ENCODE measurements at regions not wholly inside any gene's neighbourhood (a gene's known extent, or its start where the extent isn't known, plus 50 kb on each side); places are given as distances from the start of the nearest gene placed in this dataset.
"Not testable (repeated sequence)": the region's sequence is repeated elsewhere in the genome, so short reads cannot be mapped to it uniquely, and the experiment has no call there.

GRCh38 chr7:156017431-156017830 is 205.2 kb upstream of the SHH start:
- no peak overlapping the region for H3K27ac ChIP-seq
- POLR2A ChIA-PET (ENCODE audit: low non-redundant PET): no interaction called here
- no peak for DNase-seq (ENCODE audit: low spot score)
- no peak for TF ChIP-seq CTCF (conservative IDR thresholded peaks at IDR 0.05; ENCODE audit: low read depth)
- CTCF ChIA-PET: interaction anchor here (0.7 kb wide), 1 partner anchor 134 kb away, joined by 4 read pairs; no protein-coding TSS in a partner anchor

- H3K27ac ChIP-seq: no peak overlapping the region
- TF ChIP-seq CTCF (conservative IDR thresholded peaks at IDR 0.05; ENCODE audit: low read depth): no peak
- ChIA-PET CTCF (interaction anchor here (0.5 kb wide), 1 partner anchor 60 kb away, joined by 3 read pairs; no protein-coding TSS in a partner anchor), POLR2A (ENCODE audit: low non-redundant PET) (no interaction called here)
- no peak for DNase-seq (ENCODE audit: low spot score)
Observed at GRCh38 chr7:156015237-156016020, 203.2 kb upstream of the SHH start.

GRCh38 chr7:156014808-156015207 is 202.5 kb upstream of the SHH start:
- no peak for TF ChIP-seq CTCF (conservative IDR thresholded peaks at IDR 0.05; ENCODE audit: low read depth)
- POLR2A ChIA-PET (ENCODE audit: low non-redundant PET): no interaction called here
- CTCF ChIA-PET: interaction anchor here (0.5 to 0.6 kb wide), 2 partner anchors 60 to 142 kb away, joined by 3 read pairs; no protein-coding TSS in a partner anchor
- no peak overlapping the region for H3K27ac ChIP-seq
- no peak for DNase-seq (ENCODE audit: low spot score)

- POLR2A ChIA-PET (ENCODE audit: low non-redundant PET): no interaction called here
- no peak for DNase-seq (ENCODE audit: low spot score)
- CTCF ChIA-PET: interaction anchor here (0.6 kb wide), 1 partner anchor 143 kb away, joined by 3 read pairs; no protein-coding TSS in a partner anchor
- no peak overlapping the region for H3K27ac ChIP-seq
- TF ChIP-seq CTCF (conservative IDR thresholded peaks at IDR 0.05; ENCODE audit: low read depth): no peak
Observed at GRCh38 chr7:156014201-156014600, 201.9 kb upstream of the SHH start.

GRCh38 chr7:156012412-156012811 is 200.1 kb upstream of the SHH start:
- POLR2A ChIA-PET (ENCODE audit: low non-redundant PET): no interaction called here
- CTCF ChIA-PET: interaction anchor here (0.6 kb wide), 1 partner anchor 162 kb away, joined by 3 read pairs; no protein-coding TSS in a partner anchor
- TF ChIP-seq CTCF (conservative IDR thresholded peaks at IDR 0.05; ENCODE audit: low read depth): no peak
- H3K27ac ChIP-seq: no peak overlapping the region
- no peak for DNase-seq (ENCODE audit: low spot score)

- CTCF ChIA-PET: interaction anchor here (0.7 kb wide), 1 partner anchor 620 kb away, joined by 6 read pairs; no protein-coding TSS in a partner anchor
- POLR2A ChIA-PET (ENCODE audit: low non-redundant PET): no interaction called here
- no peak overlapping the region for H3K27ac ChIP-seq
- DNase-seq (ENCODE audit: low spot score): no peak
- no peak for TF ChIP-seq CTCF (conservative IDR thresholded peaks at IDR 0.05; ENCODE audit: low read depth)
Observed at GRCh38 chr7:156009569-156009968, 197.3 kb upstream of the SHH start.

- CTCF ChIA-PET; DNase-seq (ENCODE audit: low spot score): not testable (repeated sequence)
Observed at GRCh38 chr7:156006876-156007275, 194.6 kb upstream of the SHH start.

More at GRCh38 chr7:156006876-156007275, 194.6 kb upstream of the SHH start:
- POLR2A ChIA-PET (ENCODE audit: low non-redundant PET); H3K27ac ChIP-seq: not testable (repeated sequence)

Data from RWPE1 (cell line).